ENCODE measurements at regions not wholly inside any gene's neighbourhood (a gene's known extent, or its start where the extent isn't known, plus 50 kb on each side); places are given as distances from the start of the nearest gene placed in this dataset.

DNA sequence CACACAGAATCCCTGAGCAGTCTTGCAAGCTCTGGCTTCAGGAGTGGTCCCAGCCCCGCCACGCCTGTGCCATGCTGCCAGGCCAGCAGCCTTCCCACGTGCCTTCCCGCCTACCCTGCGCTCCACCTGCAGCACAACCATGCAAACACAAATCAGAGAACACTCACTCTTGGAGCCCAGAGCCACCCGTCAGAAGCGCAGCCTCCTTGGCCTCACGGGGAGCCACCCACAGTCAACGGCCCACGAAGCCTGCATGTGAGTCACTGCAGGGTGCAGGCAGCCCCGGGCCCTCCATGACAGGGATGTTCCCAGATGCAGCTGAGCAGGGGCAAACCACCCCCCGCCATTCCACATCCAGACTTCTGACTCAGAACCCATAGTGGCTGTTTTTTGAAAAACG lies 217.0 kb downstream of the DLL1 start:
- TF ChIP-seq, protein P1, sequence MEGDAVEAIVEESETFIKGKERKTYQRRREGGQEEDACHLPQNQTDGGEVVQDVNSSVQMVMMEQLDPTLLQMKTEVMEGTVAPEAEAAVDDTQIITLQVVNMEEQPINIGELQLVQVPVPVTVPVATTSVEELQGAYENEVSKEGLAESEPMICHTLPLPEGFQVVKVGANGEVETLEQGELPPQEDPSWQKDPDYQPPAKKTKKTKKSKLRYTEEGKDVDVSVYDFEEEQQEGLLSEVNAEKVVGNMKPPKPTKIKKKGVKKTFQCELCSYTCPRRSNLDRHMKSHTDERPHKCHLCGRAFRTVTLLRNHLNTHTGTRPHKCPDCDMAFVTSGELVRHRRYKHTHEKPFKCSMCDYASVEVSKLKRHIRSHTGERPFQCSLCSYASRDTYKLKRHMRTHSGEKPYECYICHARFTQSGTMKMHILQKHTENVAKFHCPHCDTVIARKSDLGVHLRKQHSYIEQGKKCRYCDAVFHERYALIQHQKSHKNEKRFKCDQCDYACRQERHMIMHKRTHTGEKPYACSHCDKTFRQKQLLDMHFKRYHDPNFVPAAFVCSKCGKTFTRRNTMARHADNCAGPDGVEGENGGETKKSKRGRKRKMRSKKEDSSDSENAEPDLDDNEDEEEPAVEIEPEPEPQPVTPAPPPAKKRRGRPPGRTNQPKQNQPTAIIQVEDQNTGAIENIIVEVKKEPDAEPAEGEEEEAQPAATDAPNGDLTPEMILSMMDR (IDR thresholded peaks at IDR 0.05; ENCODE audit: extremely low read depth in 1 of 2, insufficient read depth in 1 of 2, low read depth in 1 of 2, low read length in 2 of 2), result no peak
- no peak for TF ChIP-seq EZH2 (IDR thresholded peaks at IDR 0.05; ENCODE audit: borderline replicate concordance, low read depth, low read length, severe bottlenecking)
